ENCODE measurements at regions not wholly inside any gene's neighbourhood (a gene's known extent, or its start where the extent isn't known, plus 50 kb on each side); places are given as distances from the start of the nearest gene placed in this dataset.

DNA sequence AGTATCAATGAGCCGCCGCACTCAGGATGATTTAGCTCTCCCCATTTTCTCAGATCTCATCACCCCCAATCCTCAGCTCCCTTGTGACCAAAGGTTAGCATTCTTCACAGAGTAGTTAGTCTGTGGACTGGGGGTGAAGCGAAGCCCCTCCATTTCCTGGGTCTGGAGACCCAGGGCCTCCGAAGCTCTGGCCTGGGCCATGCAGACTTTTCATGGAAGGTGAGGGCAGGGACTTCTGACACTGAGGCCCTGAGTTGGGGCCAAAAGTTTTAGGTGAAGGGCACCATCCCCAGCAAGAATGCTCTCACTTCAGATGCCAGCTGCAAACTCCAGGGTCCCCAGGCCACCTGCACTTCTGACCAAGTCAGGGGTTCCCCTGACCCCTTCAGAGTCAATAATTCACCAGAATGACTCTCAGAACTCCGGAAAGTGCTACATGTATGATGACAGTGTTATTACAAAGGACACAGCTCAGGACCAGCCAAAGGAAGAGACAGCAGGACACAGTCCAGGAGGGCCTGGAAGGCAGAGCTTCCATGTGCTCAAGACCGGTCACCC lies 65.7 kb upstream of the DUSP22 start:
- TF ChIP-seq CTCF (conservative IDR thresholded peaks at IDR 0.05) (no peak), EZH2 (IDR thresholded peaks at IDR 0.05; ENCODE audit: low read depth) (no peak)

All from PC-9 (cell line).